ENCODE measurements at regions not wholly inside any gene's neighbourhood (a gene's known extent, or its start where the extent isn't known, plus 50 kb on each side); places are given as distances from the start of the nearest gene placed in this dataset.

- no peak for TF ChIP-seq CTCF (IDR thresholded peaks at IDR 0.05; ENCODE audit: low read depth, low read length)
- H3K4me3 ChIP-seq (ENCODE audit: low read depth, low read length) = no peak overlapping the region
Observed at GRCh38 chr1:238592621-238593020, 701.9 kb upstream of the ZP4 start.

GRCh38 chr1:238589843-238590435, 699.2 kb upstream of the ZP4 start:
- no peak for TF ChIP-seq CTCF (IDR thresholded peaks at IDR 0.05; ENCODE audit: low read depth, low read length)
- H3K4me3 ChIP-seq (ENCODE audit: low read depth, low read length) = no peak overlapping the region

- no peak overlapping the region for H3K4me3 ChIP-seq (ENCODE audit: low read depth, low read length)
- TF ChIP-seq CTCF (IDR thresholded peaks at IDR 0.05; ENCODE audit: low read depth, low read length) = no peak
Observed at GRCh38 chr1:238582816-238583215, 692.1 kb upstream of the ZP4 start.

GRCh38 chr1:238581332-238581731, 690.6 kb upstream of the ZP4 start:
- H3K4me3 ChIP-seq (ENCODE audit: low read depth, low read length) = no peak overlapping the region
- no peak for TF ChIP-seq CTCF (IDR thresholded peaks at IDR 0.05; ENCODE audit: low read depth, low read length)

GRCh38 chr1:238568735-238569134, 678.0 kb upstream of the ZP4 start:
- no peak for TF ChIP-seq CTCF (IDR thresholded peaks at IDR 0.05; ENCODE audit: low read depth, low read length)
- H3K4me3 ChIP-seq (ENCODE audit: low read depth, low read length) = no peak overlapping the region

- TF ChIP-seq CTCF (IDR thresholded peaks at IDR 0.05; ENCODE audit: low read depth, low read length) = no peak
- no peak overlapping the region for H3K4me3 ChIP-seq (ENCODE audit: low read depth, low read length)
Observed at GRCh38 chr1:238562341-238562740, 671.6 kb upstream of the ZP4 start.

GRCh38 chr1:238558746-238559145, 668.0 kb upstream of the ZP4 start:
- H3K4me3 ChIP-seq (ENCODE audit: low read depth, low read length) = no peak overlapping the region
- no peak for TF ChIP-seq CTCF (IDR thresholded peaks at IDR 0.05; ENCODE audit: low read depth, low read length)

Measured in WI38 (cell line).